ENCODE measurements at regions not wholly inside any gene's neighbourhood (a gene's known extent, or its start where the extent isn't known, plus 50 kb on each side); places are given as distances from the start of the nearest gene placed in this dataset.

DNA sequence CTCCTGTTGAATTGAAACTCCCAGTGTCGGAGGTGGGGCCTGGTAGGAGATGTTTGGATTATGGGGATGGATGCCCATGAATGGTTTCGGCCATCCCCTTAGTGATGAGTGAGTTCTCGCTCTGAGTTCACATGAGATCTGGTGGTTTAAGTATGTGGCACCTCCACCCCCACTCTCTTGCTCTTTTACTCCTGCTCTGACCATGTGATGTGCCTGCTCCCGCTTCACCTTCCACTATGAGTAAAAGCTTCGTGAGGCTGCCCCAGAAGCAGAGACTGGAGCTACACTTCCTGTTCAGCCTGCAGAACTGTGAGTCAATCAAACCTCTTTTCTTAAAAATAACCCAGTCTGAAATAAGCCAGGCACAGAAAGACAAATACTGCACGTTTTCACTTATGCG, 512.4 kb downstream of the HS3ST4 start:
- Histone ChIP-seq H3K9me3 (replicated peaks; ENCODE audit: control insufficient read depth, insufficient read depth, low read depth, low read length) (no peaks in the 10 kb centered on the region), H3K9ac (ENCODE audit: insufficient read depth in 1 of 2, low read depth in 2 of 2, low read length in 2 of 2) (no peak overlapping the region)
- intact Hi-C loops (cut with micrococcal nuclease) = no loop called here
- TF ChIP-seq JUND (IDR thresholded peaks at IDR 0.05; ENCODE audit: borderline replicate concordance, low read depth, low read length) = no peak
- TF ChIP-seq JUND (tag; IDR thresholded peaks at IDR 0.05; ENCODE audit: borderline replicate concordance, low read depth, low read length) = no peak
- TF ChIP-seq, protein P1, sequence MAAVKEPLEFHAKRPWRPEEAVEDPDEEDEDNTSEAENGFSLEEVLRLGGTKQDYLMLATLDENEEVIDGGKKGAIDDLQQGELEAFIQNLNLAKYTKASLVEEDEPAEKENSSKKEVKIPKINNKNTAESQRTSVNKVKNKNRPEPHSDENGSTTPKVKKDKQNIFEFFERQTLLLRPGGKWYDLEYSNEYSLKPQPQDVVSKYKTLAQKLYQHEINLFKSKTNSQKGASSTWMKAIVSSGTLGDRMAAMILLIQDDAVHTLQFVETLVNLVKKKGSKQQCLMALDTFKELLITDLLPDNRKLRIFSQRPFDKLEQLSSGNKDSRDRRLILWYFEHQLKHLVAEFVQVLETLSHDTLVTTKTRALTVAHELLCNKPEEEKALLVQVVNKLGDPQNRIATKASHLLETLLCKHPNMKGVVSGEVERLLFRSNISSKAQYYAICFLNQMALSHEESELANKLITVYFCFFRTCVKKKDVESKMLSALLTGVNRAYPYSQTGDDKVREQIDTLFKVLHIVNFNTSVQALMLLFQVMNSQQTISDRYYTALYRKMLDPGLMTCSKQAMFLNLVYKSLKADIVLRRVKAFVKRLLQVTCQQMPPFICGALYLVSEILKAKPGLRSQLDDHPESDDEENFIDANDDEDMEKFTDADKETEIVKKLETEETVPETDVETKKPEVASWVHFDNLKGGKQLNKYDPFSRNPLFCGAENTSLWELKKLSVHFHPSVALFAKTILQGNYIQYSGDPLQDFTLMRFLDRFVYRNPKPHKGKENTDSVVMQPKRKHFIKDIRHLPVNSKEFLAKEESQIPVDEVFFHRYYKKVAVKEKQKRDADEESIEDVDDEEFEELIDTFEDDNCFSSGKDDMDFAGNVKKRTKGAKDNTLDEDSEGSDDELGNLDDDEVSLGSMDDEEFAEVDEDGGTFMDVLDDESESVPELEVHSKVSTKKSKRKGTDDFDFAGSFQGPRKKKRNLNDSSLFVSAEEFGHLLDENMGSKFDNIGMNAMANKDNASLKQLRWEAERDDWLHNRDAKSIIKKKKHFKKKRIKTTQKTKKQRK (IDR thresholded peaks at IDR 0.05; ENCODE audit: borderline replicate concordance, low read depth, low read length) = no peak
- no peak for TF ChIP-seq IRF9 (tag; IDR thresholded peaks at IDR 0.05)
- no peak for TF ChIP-seq BCOR (IDR thresholded peaks at IDR 0.05)
- TF ChIP-seq FOXA3 (CRISPR knock-in tag; conservative IDR thresholded peaks at IDR 0.05 in 1 of 2, IDR thresholded peaks at IDR 0.05 in 1 of 2) = no peak
- TF ChIP-seq NCOA4 (IDR thresholded peaks at IDR 0.05; ENCODE audit: partially characterized antibody) = no peak
- TF ChIP-seq ZNF175 (CRISPR knock-in tag; IDR thresholded peaks at IDR 0.05; ENCODE audit: low read depth) = no peak
- TF ChIP-seq ZNF239 (CRISPR knock-in tag; IDR thresholded peaks at IDR 0.05) = no peak
- no peak for TF ChIP-seq ZFX (CRISPR knock-in tag; IDR thresholded peaks at IDR 0.05)
- no peak for TF ChIP-seq SRSF9 (IDR thresholded peaks at IDR 0.05; ENCODE audit: borderline replicate concordance, low read depth, low read length)

More for the DNA sequence above, 512.4 kb downstream of the HS3ST4 start:
- H3K27ac ChIP-seq (ENCODE audit: extremely low read depth, low read depth, low read length) = no peak overlapping the region
- H3K36me3 ChIP-seq (ENCODE audit: control insufficient read depth, insufficient read depth, low read length) = no peaks in the 10 kb centered on the region
- H3K4me3 ChIP-seq = no peak overlapping the region
- in situ Hi-C loops (cut with MboI) = no loop called here
- no peak for ATAC-seq
- no peaks in the 10 kb centered on the region for H4K20me1 ChIP-seq (replicated peaks; ENCODE audit: control insufficient read depth, insufficient read depth, low read length)
- no peak for FAIRE-seq
- 2% methylated on average over 7 of the region's 7 CpGs for WGBS (ENCODE audit: insufficient coverage, low coverage, missing lambda C conversion rate)
- no peaks in the 10 kb centered on the region for H3K4me1 ChIP-seq (replicated peaks in 1 of 2; ENCODE audit: control insufficient read depth in 2 of 2, insufficient read depth in 2 of 2, low read length in 2 of 2)
- no TSS peak for BruUV-seq (replicated peaks)
- DNase-seq (ENCODE audit: extremely low read depth in 1 of 4, low spot score in 3 of 4) = no peak
- H3K79me2 ChIP-seq (ENCODE audit: control insufficient read depth, insufficient read depth, low read length) = no peaks in the 10 kb centered on the region
- CTCF ChIA-PET (ENCODE audit: low intra/inter-chr PET ratio) = no interaction called here
- no peak overlapping the region for H2AFZ ChIP-seq (ENCODE audit: low read depth, low read length)
- no peaks in the 10 kb centered on the region for H3K9me1 ChIP-seq (ENCODE audit: control insufficient read depth, insufficient read depth, low read length)
- POLR2A ChIA-PET = no interaction called here
- no peak overlapping the region for H3K4me2 ChIP-seq (ENCODE audit: insufficient read depth, low read length)
- H3K27me3 ChIP-seq (ENCODE audit: control insufficient read depth in 2 of 2, insufficient read depth in 2 of 2, low read length in 2 of 2) = no peaks in the 10 kb centered on the region
